ENCODE measurements at regions not wholly inside any gene's neighbourhood (a gene's known extent, or its start where the extent isn't known, plus 50 kb on each side); places are given as distances from the start of the nearest gene placed in this dataset.
"Not testable (repeated sequence)": the region's sequence is repeated elsewhere in the genome, so short reads cannot be mapped to it uniquely, and the experiment has no call there.

DNA sequence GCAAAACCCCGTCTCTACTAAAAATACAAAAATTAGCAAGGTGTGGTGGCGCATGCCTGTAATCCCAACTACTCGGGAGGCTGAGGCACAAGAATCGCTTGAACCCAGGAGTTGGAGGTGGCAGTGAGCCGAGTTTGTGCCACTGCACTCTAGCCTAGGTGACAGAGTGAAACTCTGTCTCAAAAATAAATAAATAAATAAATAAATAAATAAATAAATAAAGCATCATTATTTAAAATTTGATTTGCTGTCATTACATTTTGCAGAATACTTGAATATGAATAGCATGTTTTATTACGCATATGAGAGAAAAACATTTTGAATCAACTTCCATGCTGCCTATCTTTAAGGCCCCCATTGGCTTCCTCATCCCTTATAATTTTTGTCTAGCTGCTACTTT is 53.4 kb upstream of the MED14 start:
- not testable (repeated sequence) for DNase-seq

DNA sequence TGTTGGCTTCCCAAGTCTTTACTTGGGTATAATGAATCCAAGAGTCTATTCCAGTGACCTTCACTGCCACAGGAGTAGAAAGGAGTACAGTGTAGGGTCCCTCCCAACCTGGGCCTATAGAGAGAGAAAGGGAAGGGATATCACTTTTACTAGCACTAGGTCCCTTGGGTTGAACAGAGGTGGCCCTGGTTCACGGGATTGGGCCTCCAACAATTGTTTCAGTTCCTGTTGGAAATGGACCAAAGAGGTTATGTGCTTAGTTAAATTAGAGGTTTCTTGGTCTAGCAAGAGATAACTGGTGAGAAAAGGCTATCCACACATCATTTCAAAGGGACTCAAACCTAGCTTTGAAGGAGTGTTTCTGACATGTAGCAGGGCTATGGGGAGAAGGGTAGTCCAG is 57.1 kb upstream of the MED14 start:
- DNase-seq, result no peak

DNA sequence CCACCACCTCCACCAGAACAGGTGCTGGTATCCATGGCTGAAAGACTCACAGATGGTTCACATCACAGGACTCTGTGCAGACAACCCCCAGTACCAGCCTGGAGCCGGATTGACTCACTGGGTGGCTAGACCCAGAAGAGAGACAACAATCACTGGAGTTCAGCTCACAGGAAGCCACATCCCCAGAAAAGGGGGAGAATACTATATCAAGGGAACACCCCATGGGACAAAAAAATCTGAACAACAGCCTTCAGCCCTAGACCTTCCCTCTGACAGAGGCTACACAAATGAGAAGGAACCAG is 59.4 kb upstream of the MED14 start:
- DNase-seq, result not testable (repeated sequence)

DNA sequence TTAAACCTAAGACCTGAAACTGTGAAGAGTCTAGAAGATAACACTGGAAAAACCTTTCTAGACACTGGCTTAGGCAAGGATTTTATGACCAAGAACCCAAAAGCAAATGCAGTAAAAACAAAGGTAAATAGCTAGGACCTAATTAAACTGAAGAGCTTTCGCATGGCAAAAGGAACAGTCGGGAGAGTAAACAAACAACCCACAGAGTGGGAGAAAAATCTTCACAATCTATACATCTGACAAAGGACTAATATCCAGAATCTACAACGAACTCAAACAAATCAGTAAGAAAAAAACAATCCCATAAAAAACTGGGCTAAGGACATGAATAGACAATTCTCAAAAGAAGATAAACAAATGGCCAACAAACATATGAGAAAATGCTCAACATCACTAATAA is 64.4 kb upstream of the MED14 start:
- not testable (repeated sequence) for DNase-seq

DNA sequence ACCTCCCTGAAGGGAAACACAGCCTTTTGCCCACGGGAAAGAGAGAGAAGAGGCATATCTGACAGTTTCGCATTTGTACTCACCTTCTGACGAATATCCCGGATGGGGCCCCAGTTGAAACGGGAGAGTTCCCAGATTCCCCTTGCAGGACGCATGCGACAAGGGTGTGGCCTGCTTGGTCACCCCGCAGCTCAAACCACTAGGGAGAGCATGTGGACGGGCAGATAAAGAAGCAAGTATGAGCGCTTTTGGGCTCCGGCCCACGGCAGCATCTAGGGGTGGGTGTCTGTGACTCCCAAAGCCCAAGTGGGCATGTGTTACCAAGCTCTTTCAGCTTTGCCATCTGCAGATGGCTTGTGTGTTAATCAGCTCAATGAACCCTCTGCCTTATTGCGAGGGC is 70.1 kb upstream of the MED14 start:
- no peak for DNase-seq

DNA sequence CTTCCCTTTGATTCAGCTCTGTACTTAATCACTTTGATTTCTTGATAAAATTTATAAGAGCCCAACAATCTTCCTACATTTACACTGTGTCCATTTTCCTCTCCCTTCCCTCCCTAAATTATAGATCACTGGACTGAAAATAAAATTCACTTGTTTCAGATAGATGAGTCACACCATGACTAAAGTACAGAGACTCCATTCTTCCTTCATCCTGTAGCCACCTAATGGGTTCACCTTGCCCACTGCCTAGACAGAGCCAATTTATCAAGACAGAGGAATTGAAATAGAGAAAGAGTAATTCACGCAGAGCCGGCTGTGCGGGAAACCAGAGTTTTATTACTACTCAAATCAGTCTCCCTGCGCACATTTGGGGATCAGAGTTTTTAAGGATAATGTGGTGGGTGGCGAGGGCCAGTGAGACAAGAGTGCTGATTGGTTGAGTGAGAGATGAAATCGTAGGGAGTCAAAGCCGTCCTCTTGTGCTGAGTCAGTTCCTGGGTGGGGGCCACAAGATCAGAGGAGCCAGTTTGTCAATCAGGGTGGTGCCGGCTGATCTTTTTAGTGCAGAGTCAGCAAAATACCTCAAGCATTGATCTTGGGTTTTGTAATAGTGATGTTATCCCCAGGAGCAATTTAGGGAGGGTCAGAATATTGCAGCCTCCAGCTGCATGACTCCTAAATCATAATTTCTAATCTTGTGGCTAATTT is 71.3 kb upstream of the MED14 start:
- no peak for DNase-seq

DNA sequence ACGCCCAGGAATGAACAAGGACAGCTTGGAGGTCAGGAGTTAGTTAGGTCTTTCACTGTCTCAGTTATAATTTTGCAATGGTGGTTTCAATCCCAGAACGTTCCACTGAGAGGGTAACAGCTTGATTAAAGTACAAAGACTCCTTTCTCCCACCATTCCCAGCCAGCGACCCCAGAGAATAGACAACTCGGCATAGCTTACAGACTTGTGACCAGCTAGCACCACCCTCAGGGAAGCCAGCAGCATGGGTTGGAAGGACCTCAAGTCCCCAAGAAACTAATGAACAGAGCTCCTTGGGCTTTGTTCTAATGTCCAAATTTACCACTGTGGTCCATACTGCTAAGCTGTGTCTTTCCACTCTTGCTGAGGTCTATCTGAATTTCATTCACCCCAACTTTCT is 72.0 kb upstream of the MED14 start:
- no peak for DNase-seq

DNA sequence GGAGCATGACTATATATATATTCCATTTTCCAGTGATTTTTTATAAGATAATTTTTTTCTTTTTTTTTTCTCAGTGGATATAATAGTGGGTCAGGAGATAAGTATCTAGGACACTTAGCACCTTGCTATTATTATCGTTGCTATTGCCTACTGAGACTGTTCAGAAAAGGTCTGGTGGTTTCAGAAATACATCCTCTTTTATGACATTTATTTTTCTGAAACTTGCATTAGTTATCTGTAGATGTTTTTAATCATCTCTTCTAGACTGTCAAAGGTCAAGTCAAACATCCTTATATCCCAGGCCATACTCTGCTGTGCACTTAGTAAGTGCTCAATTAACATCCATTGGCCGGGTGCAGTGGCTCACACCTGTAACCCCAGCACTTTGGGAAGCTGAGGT is 72.9 kb upstream of the MED14 start:
- DNase-seq, result no peak

DNA sequence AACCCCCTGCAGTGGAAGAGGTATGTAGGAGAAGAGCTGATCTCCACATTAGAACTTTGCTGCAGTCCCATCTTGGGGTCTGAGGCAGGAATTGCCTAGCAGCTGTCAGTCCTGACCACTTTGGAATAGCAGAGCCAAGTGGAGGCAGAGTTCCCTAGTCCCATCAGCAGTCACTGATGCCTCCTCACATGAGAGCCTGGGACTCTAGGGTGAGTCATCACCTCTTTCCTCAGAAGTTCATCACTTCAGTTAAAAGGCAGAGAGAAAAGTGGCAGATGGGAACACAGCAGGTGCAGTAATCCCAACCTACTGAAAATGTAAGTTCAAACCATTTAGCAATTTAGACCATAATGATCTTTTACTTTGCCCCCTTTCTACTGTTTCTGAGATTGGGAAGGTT is 73.9 kb upstream of the MED14 start:
- no peak for DNase-seq

DNA sequence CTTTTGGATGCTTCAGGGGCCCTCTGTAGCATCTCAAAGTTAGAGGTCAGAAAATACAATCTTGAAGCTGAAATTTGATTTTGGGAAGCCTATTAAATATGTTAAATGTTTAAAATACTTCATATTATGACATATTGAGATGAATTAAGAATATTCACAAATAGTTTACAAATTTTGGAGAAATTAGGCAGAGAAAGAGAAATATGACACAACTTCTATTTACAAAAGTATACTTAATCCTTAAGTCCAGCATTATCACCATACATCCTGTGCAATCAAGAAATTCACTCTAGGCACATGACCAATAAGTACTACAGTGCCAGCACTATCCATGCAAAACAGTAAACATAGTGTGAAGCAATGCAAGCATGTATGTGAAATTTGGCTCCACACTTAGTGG is 79.7 kb upstream of the MED14 start:
- not testable (repeated sequence) for DNase-seq

DNA sequence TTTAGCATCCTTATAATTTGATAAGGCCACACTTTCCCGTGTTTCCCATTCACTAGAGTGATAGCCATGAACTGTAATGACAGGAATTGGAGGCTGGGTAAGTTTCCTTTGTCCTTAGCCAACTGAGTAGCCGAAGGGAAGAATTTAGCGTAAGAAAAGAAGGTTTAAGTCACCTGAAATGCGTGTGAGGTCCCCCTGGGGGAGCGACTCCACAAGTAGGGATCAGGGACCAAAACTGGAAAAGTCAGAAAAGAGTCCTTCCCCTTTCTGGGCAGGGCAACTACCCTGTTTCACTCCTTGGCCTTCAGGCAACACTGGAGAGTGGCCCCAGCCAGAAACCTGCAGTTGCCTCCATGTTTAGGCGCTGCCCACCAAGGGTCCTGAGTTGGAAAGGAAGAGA is 81.6 kb upstream of the MED14 start:
- no peak for DNase-seq

DNA sequence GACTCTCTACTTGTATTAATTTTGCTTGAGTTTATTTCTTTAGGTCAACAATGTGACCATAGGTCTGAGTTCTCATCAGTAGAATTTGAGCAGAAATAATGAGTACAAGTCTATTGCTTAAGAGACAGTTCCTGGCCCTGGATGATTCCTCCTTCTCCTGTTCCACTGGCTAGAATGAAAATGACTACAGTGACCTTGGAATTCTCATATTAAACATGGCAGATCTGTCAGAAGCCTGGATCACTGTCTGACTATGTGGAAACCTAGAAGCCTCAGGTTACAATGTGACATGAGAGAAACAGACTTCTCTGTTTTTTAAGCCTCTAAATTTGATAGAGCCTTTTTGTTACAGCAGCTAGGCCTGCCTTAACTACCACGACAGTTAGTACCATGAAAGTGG is 82.9 kb upstream of the MED14 start:
- DNase-seq, result no peak

DNA sequence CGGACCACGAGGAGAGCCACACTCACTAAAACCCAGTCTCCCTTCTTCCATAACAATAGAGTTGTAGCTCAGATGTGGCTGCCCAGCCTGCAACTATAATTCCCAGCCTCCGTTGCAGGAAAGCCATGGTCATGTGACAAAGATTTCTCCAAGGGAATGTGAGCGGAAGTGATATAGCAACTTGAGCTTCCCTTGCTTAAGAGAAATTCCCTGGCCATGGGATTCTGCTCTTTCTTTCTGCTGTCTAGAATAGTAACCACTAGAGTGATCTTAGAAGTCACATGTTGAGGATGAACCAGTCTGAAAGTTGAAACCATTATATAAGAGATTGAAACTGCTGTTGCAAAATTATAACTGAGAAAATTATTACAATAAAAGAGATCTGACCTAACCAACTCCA is 86.4 kb upstream of the MED14 start:
- DNase-seq, result no peak

DNA sequence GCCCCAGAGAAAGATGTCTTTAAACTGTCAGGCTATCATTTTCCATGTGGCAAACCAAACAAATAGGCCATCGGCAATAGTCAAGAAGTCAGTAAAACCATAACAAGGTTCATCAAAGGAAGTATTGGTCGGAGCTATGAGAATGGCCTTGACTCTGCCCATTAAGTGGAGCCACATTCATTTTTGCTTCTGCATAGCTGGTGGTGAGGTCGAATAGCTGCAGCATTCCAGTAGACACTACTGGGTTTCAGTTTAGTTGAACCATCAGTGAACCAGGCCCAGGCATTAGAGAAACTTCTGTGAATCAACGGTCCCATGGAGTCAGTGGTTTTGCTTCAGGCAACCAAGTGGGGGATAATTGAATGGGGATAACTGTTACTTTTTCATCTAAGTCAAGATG is 92.0 kb upstream of the MED14 start:
- DNase-seq, result no peak

DNA sequence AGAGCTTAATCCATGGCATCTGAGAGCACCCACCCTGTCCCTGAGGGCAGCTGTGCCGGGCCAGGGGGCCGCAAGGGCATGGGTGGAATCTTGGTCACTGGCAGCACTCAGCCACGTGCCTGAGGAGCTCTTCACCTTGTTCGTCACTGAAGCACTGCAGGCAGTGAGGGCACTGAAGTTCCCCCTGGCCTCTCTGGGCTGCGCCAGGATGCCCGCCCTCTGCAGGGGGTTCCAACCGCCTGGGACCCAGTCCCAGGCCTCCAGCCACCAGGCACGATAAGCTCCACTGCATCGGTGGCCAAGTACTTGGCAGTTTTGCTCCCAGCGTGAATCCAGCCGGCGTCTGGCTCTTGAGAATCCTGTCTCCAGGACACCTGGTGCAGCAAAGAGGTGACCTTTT is 96.4 kb upstream of the MED14 start:
- no peak for DNase-seq

DNA sequence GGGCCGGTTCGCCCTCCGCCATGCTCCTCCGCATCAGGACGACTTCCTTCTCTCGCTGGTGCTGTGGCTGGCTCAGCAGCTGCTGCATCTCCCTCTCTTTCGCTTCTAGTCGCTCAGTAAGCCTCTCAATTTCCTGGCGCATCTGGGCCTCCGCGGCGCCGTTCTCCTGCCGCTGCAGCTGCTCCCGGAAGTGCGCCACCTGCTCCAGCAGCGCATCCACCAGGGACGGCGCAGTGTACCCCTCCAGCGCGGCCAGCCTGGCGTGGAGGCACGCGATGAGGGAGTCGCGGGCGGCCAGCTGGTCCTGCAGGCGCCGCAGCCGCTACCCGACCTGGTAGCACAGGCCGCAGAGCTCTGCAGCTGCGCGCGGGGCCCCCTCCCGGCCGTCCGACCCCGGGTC is 97.4 kb upstream of the MED14 start:
- no peak for DNase-seq

DNA sequence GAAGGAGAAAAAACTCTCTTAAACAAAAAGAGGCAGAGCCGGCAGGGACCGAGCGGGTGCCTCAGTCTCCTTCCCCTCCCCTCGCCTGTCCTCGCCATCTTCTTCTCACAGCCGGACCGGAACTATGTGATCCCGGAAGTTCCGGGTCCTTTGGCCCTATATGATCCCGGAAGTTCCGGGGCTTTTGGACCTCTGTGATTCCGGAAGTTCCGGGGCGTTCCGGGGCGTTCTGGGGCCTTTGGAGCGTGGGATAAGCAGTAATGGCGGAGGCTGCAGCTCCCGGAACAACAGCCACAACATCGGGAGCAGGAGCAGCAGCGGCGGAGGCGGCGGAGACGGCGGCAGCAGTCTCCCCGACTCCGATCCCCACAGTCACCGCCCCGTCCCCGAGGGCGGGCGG is 98.9 kb upstream of the MED14 start:
- no peak for DNase-seq

DNA sequence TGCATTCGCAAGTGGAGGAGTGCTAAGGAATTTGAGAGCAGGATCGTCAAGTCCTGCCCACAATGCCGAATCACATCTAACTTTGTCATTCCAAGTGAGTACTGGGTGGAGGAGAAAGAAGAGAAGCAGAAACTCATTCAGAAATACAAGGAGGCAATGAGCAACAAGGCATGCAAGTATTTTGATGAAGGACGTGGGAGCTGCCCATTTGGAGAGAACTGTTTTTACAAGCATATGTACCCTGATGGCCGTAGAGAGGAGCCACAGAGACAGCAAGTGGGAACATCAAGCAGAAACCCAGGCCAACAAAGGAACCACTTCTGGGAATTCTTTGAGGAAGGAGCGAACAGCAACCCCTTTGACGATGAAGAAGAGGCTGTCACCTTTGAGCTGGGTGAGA is 100.2 kb upstream of the MED14 start:
- DNase-seq, result no peak

DNA sequence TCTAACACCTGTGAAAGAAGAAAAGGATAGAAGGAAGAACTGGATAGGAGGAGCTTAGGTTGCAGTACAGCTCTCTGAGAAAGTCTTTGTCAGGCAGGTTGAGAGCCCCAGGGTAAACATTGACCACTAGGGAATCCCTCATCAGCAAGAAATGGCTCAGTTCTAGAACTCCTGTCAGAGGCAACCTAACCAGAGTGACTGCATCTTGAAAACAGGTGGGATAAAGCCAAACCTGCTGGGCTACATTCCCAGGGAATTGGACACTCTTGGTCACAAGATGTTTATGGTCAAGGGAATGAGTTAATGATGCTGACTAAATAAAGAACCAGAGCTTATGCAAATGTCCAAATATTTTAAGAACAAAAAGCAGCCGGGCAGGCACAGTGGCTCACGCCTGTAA is 108.3 kb upstream of the MED14 start:
- no peak for DNase-seq

DNA sequence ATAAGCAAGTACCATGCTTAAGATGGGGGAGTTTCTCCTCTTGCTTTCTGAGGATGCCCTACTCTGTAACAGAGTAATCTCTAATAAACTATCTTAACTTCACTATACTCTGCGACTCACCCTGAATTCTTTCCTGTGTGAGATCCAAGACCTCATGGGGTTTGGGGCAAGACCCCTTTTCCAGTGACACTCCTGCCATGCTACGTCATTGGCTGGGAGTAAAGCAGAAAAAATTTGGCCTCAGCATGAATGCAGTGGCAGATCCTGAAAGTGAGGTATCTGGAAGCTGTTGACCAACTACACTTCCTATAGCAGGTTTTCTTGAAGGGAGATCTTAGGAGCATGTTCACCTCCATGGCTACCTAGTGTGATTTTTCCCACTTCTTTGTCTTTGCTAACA is 109.1 kb upstream of the MED14 start:
- DNase-seq, result no peak

DNA sequence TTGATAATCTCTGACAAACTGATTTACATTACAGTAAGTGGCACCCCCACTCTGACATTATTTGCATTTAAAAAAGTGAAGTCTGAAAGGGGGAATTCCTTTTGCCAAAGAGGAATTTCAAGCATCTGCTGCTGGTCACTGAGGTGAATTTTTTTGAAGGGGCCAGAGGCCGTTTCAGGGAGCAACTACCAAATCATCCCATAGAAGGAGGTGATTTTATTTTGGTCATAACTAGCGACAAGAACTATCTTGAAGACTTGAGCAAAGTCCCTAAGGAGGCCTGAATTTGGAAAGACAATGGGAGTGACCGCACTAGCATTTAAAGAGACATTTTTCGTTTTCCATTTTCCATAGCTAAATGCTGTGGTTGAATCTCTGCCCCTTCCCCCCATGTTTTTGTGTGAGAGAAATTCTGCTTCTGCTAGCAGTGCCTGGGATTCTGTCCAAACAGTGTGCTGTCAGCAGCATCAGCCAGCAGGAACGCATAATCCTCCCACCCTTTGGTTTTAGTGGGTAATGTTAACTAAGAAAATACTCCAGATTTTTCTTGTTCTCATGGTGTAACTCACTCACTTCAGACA is 110.1 kb upstream of the MED14 start:
- no peak for DNase-seq

DNA sequence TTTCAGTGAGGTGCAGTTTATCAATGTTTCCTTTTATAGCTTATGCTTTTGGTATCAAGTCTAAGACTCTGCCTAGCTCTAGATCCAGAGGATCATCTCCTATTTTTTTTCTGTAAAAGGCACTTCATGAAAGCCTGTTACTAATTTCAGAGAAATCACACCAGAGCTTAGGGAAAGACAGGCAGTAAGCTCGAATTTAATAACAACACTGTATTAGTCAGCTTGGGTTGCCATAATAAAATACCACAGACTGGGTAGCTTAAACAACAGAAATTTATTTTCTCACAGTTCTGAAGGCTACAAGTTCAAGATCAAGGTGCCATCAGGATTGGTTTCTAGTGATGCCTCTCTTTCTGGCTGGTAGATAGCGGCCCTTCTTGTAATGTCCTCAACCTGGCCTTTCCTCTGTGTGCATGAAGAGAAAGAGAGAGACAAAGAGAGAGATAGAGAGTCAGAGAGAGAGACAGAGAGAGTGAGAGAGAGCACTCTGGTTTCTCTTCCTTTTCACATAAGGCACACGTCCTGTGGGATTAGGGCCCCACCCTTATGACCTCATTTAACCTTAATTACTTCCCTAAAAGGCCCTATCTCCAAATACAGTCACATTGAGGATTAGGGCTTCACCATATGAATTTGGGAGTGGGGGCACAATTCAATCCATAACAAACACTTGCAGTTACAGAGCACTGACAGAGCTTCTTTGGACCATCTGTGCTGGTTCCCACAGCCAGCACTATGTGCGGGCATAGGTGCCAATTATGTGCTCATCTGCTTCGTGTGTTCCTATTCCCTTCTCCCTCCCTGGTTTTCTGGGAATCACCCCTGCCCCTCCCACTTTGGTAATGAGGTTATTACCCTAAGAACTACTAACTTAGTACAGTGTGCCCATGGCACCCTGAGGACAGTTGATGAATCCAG is 114.8 kb upstream of the MED14 start:
- DNase-seq, result no peak

DNA sequence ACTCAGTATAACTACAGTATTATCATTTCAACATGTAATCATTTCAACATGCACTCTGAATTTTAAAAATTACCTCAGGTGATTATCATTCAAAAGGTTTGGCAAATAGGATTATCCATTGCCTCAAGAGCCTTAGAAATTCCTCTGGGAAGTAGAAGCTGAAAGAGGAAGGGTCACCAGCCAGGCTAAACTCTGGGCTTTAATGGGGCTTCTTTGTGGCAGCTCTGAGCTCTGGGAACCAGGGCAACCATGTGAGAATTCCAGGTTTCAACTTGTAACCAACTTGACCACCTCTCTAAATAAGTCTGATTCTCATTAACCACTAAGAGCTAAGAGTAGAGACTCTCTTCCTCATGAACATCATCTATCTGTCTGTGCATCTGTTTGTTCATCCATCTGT is 117.2 kb upstream of the MED14 start:
- DNase-seq, result no peak

All from activated naive CD4-positive, alpha-beta T cell treated with Interleukin-2 at 50 U/mL for 16 hours (primary cell).